Left ventricle myocardium inferior (tissue), 1 donor: ENCODE measurements at regions not wholly inside any gene's neighbourhood (a gene's known extent, or its start where the extent isn't known, plus 50 kb on each side); places are given as distances from the start of the nearest gene placed in this dataset.

Experiments used
- DNase-seq: peaks from one replicate; pipeline ENCODE4 v3.0.0-alpha.2; 2020
- H3K27ac ChIP-seq: fragments of 200-600 bp; replicated peaks from 2 replicates; pipeline ENCODE4 v1.8.0; 2021
- H3K27me3 ChIP-seq: fragments of 200-600 bp; 2 replicates; pipeline ENCODE4 v1.8.0; 2021; ENCODE audit warnings: low read depth
- H3K36me3 ChIP-seq: fragments of 200-600 bp; 2 replicates; pipeline ENCODE4 v1.8.0; 2021
- H3K4me1 ChIP-seq: fragments of 200-600 bp; 2 replicates; pipeline ENCODE4 v1.8.0; 2021
- H3K4me3 ChIP-seq: fragments of 200-600 bp; 2 replicates; pipeline ENCODE4 v1.8.0; 2021; ENCODE audit warnings: mild to moderate bottlenecking, moderate library complexity
- H3K9me3 ChIP-seq: fragments of 200-600 bp; replicated peaks from 2 replicates; pipeline ENCODE4 v1.8.0; 2021
- intact Hi-C: fragments of 100-400 bp; cut with micrococcal nuclease; formaldehyde crosslinking; loops from one replicate; pipeline ENCODE4 v1.11.0; 2022
- TF ChIP-seq, protein P1 (sequence below): fragments of 200-600 bp; IDR thresholded peaks from 2 replicates; pipeline ENCODE4 v1.8.0; 2021; ENCODE audit warnings: antibody characterized with exemption, mild to moderate bottlenecking, borderline replicate concordance
- donor health status: DM: no; HTN: yes; CAD: no; lungs with severe emphysema.

DNA sequence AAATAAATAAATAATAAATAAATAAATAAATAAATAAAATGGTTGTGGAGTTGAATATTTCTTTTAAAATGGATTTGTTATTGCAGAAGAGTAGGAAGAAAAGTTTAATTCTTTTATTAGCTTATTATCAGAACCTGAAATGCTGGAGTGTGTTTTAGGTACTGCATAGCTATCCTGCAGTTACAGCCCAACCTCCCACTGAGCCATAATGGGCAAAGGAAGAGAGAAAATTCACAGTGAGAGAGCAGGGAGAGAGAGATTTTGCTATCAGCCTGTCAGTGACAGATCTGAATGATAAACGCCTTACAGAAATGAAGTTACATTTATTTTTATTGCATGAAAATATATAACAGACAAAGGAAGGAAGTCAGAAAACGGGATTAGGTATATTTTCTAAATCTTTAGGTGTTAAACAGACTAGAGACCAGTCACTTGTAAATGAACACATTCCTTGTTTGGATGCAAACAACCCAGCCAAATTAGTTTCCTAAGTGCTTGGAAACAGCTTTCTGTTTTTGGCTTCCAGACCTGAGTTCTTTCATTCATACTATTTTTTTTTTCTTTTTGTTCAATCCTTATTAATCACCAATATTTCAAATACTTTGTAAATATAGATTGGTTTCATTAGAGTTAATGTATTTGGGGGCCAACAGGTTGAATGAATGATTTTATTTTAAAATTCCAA is 425.3 kb downstream of the USP25 start:
- Histone ChIP-seq H3K27me3 (no peaks in the 10 kb centered on the region), H3K9me3 (no peaks in the 10 kb centered on the region), H3K27ac (no peak overlapping the region), H3K36me3 (no peaks in the 10 kb centered on the region), H3K4me3 (no peak overlapping the region), H3K4me1 (no peaks in the 10 kb centered on the region)
- intact Hi-C loops = no loop called here
- no peak for DNase-seq
- TF ChIP-seq, protein P1, sequence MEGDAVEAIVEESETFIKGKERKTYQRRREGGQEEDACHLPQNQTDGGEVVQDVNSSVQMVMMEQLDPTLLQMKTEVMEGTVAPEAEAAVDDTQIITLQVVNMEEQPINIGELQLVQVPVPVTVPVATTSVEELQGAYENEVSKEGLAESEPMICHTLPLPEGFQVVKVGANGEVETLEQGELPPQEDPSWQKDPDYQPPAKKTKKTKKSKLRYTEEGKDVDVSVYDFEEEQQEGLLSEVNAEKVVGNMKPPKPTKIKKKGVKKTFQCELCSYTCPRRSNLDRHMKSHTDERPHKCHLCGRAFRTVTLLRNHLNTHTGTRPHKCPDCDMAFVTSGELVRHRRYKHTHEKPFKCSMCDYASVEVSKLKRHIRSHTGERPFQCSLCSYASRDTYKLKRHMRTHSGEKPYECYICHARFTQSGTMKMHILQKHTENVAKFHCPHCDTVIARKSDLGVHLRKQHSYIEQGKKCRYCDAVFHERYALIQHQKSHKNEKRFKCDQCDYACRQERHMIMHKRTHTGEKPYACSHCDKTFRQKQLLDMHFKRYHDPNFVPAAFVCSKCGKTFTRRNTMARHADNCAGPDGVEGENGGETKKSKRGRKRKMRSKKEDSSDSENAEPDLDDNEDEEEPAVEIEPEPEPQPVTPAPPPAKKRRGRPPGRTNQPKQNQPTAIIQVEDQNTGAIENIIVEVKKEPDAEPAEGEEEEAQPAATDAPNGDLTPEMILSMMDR = no peak

DNA sequence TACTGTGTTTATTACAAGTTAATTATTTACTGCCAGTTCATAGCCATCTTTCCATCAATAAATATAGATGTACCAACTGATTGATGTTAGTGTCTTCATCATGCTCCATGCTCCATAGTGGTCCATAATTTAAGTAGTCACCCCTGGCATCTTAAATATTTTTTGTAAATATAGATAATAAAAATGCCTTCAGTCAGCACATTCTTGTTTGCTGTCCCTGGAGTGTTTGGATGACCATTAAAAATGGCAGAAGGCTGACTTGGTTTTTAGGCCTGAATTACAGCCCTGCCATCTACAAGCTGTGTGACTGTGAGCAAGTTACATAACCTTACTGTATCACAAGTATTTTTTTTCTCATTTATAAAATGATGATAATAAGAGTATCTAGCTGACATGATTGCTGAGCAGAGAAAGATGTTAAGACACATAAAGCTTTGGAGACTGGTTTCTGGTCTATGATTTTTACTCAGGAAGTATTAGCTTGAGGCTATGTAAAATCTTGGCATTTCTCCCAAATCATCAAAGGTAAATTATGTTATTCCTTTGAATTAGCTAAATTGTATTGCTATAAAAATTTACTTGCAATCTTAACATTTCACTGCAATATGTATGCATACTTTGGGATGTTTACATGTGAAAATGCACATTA is 427.2 kb downstream of the USP25 start:
- TF ChIP-seq, protein P1 = no peak
- no peaks in the 10 kb centered on the region for H3K4me1 ChIP-seq
- intact Hi-C loops = no loop called here
- no peak overlapping the region for H3K4me3 ChIP-seq
- H3K27me3 ChIP-seq = no peaks in the 10 kb centered on the region
- H3K27ac ChIP-seq = no peak overlapping the region
- no peaks in the 10 kb centered on the region for H3K36me3 ChIP-seq
- no peak for DNase-seq
- no peaks in the 10 kb centered on the region for H3K9me3 ChIP-seq

DNA sequence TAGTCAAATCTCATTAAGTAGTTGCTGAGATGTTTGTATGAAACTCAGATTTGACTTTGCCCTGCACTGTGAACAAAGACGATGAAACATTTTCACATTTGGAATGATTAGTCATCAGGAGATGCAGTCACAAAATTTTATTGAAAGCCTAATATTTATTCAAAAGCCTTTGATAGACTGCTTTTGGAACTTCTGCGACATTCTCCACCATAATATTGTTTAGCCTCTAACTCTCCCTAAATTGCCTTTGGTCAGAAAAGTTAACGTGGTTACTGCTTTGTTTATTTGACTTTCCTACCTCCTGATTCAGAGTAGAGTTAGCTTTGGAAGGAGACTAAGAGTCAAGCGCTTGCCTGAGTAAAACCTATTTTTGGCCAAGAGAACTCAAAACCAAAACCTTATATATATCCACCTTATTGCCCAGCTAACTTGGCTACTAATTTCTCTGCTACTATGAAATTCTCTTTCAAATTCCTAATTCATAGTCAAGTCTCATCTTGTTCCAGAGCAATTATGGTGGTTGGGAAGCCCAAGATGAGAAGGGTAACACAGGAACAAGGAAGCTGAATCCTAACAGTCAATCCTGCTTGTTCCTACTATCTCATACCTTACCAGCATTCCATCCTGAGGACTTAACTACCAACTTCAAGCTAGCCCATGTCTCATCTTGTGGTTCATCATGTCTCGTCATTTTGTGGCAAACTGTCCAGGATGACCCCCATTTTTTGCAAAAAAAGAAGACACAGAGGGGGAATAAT is 429.6 kb downstream of the USP25 start:
- H3K27ac ChIP-seq = no peak overlapping the region
- no peaks in the 10 kb centered on the region for H3K9me3 ChIP-seq
- no peak overlapping the region for H3K4me3 ChIP-seq
- H3K36me3 ChIP-seq = no peaks in the 10 kb centered on the region
- H3K4me1 ChIP-seq = no peaks in the 10 kb centered on the region
- TF ChIP-seq, protein P1 = no peak
- H3K27me3 ChIP-seq = no peaks in the 10 kb centered on the region
- DNase-seq = no peak
- intact Hi-C loops = no loop called here

DNA sequence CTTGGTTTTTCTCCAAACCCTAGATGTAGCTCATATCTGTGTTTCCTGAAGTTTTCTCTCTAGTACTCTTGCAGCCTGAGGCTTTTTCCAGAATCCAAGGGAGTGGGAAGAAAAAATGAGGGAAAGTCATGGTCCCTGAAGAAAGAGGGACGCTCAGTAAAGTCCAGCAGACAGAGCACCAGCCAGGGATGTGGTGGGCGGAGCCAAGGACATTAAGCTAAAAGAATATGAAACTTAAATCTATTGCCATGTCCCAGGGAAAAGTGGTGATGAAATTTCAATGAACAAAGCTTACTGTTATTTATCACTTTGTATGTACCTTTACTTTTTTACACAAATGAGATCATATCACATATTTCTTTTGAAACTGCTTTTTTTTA is 430.2 kb downstream of the USP25 start:
- Histone ChIP-seq H3K27ac (no peak overlapping the region), H3K4me3 (no peak overlapping the region), H3K9me3 (no peaks in the 10 kb centered on the region), H3K27me3 (no peaks in the 10 kb centered on the region), H3K36me3 (no peaks in the 10 kb centered on the region), H3K4me1 (no peaks in the 10 kb centered on the region)
- intact Hi-C loops = no loop called here
- TF ChIP-seq, protein P1 = no peak
- DNase-seq = no peak

DNA sequence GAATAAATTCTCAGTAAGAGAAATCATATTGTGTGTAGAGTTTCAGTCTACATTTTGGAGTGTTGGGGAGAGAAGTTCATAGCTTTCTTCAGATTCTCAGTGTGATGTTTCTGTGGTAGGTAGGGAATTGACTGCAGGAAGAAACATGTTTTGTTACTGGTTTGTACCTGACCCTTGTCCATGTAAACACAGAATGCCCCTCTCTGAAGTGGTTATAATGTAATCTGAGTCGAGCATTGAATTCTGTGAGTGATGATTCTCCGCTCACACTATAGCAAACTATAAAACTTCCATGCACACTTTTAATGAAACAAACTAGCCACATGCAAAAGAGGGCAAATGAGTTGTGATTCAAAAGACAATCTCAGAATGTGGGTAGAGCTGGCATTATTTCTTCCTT is 433.2 kb downstream of the USP25 start:
- Histone ChIP-seq H3K36me3 (no peaks in the 10 kb centered on the region), H3K4me3 (no peak overlapping the region), H3K27ac (no peak overlapping the region), H3K9me3 (no peaks in the 10 kb centered on the region), H3K27me3 (no peaks in the 10 kb centered on the region), H3K4me1 (no peaks in the 10 kb centered on the region)
- no peak for DNase-seq
- intact Hi-C loops = no loop called here
- TF ChIP-seq, protein P1 = no peak
